Ovary (tissue), 7 donors: ENCODE measurements at regions not wholly inside any gene's neighbourhood (a gene's known extent, or its start where the extent isn't known, plus 50 kb on each side); places are given as distances from the start of the nearest gene placed in this dataset.

Experiments
- DNase-seq, 5 donors: peaks; one replicate each; pipeline ENCODE4 v3.0.0-alpha.2; 2019 to 2020
- H3K27ac ChIP-seq, 2 donors: fragments of 200-600 bp; one replicate each; pipeline versions ENCODE4 v1.5.1 to v1.8.0; 2019 to 2022
- H3K27me3 ChIP-seq: fragments of 200-600 bp; one replicate; pipeline ENCODE4 v1.8.0; 2022
- H3K36me3 ChIP-seq: fragments of 200-600 bp; sonication (generic); one replicate; pipeline ENCODE4 v1.5.1; 2019
- H3K4me1 ChIP-seq: one replicate; pipeline ENCODE4 v1.8.1; 2013; ENCODE audit warnings: mild to moderate bottlenecking, moderate library complexity; ENCODE audit not compliant: insufficient read depth
- H3K4me3 ChIP-seq: fragments of 200-600 bp; sonication (generic); one replicate; pipeline ENCODE4 v1.5.1; 2017
- H3K9me3 ChIP-seq, 2 donors: fragments of 200-600 bp in 1 of 2; sonication (generic) in 1 of 2; one replicate each; pipeline versions ENCODE4 v1.5.1 to v1.8.1; 2013 to 2019; ENCODE audit warnings: mild to moderate bottlenecking in 1 of 2, moderate library complexity in 1 of 2
- EP300 ChIP-seq: sonication (generic); formaldehyde crosslinking; IDR thresholded peaks from one replicate; pipeline ENCODE4 v1.6.1; 2017; ENCODE audit warnings: antibody characterized with exemption
- POLR2A ChIP-seq: fragments of 450-650 bp; IDR thresholded peaks from one replicate; pipeline ENCODE4 v1.6.1; 2017; ENCODE audit warnings: antibody characterized with exemption, mild to moderate bottlenecking, moderate library complexity
- WGBS, 3 donors: extraction: QIAGEN DNeasy Blood & Tissue Kit in 1 of 3; methylation state at CpG; one replicate each; pipeline versions ENCODE4 v1.1.5 to v1.1.7; 2013 to 2017; 5-methylcytosine and 5-hydroxymethylcytosine counted together
- intact Hi-C, 4 donors: fragments of 100-400 bp; cut with DNase I; formaldehyde crosslinking; loops; one replicate each; pipeline versions ENCODE4 v1.11.0 to v1.15.1; 2022 to 2023
- TF ChIP-seq, protein P1 (sequence below), 3 donors: fragments of 450-650 bp in 2 of 3; fragments of 200-600 bp in 1 of 3; IDR thresholded peaks; one replicate each; pipeline versions ENCODE4 v1.5.1 to v1.8.0; 2016 to 2022; ENCODE audit warnings: antibody characterized with exemption in 3 of 3, mild to moderate bottlenecking in 1 of 3
- donor health status: DM: no; HTN: no; CAD: no; lungs with moderate emphysema.
- donor health status: DM: no; HTN: no; CAD: no.
- donor health status: Bipolar disorder and iron deficiency.
- donor health status: DM: no; HTN: no; CAD: no.
- donor health status: DM: yes; HTN: yes; CAD: no.

- H3K27ac ChIP-seq: no peak overlapping the region
- H3K36me3 ChIP-seq: no peaks in the 10 kb centered on the region
- no peak overlapping the region for H3K4me3 ChIP-seq
- intact Hi-C loops: no loop called here
- 87 to 91% (median 90%) methylated on average over 6 of the region's 6 CpGs for WGBS, 3 donors
- no peak for TF ChIP-seq EP300
- no peak for TF ChIP-seq POLR2A
- TF ChIP-seq, protein P1, sequence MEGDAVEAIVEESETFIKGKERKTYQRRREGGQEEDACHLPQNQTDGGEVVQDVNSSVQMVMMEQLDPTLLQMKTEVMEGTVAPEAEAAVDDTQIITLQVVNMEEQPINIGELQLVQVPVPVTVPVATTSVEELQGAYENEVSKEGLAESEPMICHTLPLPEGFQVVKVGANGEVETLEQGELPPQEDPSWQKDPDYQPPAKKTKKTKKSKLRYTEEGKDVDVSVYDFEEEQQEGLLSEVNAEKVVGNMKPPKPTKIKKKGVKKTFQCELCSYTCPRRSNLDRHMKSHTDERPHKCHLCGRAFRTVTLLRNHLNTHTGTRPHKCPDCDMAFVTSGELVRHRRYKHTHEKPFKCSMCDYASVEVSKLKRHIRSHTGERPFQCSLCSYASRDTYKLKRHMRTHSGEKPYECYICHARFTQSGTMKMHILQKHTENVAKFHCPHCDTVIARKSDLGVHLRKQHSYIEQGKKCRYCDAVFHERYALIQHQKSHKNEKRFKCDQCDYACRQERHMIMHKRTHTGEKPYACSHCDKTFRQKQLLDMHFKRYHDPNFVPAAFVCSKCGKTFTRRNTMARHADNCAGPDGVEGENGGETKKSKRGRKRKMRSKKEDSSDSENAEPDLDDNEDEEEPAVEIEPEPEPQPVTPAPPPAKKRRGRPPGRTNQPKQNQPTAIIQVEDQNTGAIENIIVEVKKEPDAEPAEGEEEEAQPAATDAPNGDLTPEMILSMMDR (IDR thresholded peaks at IDR 0.05): no peak
- no peaks in the 10 kb centered on the region for H3K9me3 ChIP-seq
- H3K4me1 ChIP-seq: no peaks in the 10 kb centered on the region
- no peak for DNase-seq
- H3K27me3 ChIP-seq: no peaks in the 10 kb centered on the region
These were observed 537.7 kb downstream of the BUD13 start for GRCh38 chr11:116234989-116235568.

- TF ChIP-seq, protein P1 (IDR thresholded peaks at IDR 0.05): no peak
- TF ChIP-seq POLR2A: no peak
- no peak for TF ChIP-seq EP300
- Histone ChIP-seq H3K4me3 (no peak overlapping the region), H3K4me1 (no peaks in the 10 kb centered on the region), H3K27ac (no peak overlapping the region), H3K9me3 (no peaks in the 10 kb centered on the region), H3K27me3 (no peaks in the 10 kb centered on the region), H3K36me3 (no peaks in the 10 kb centered on the region)
- 32 to 39% (median 37%) methylated on average over 5 of the region's 5 CpGs for WGBS, 3 donors
- DNase-seq: no peak
- intact Hi-C loops: no loop called here
These were observed 539.2 kb downstream of the BUD13 start for GRCh38 chr11:116233561-116233960.

GRCh38 chr11:116232364-116232828 lies 540.4 kb downstream of the BUD13 start:
- H3K4me3 ChIP-seq: no peak overlapping the region
- no peaks in the 10 kb centered on the region for H3K36me3 ChIP-seq
- intact Hi-C loops: no loop called here
- DNase-seq: no peak
- no peaks in the 10 kb centered on the region for H3K4me1 ChIP-seq
- 9 to 14% (median 11%) methylated on average over 8 of the region's 8 CpGs for WGBS, 3 donors
- TF ChIP-seq, protein P1 (IDR thresholded peaks at IDR 0.05): no peak
- TF ChIP-seq POLR2A (no peak), EP300 (no peak)
- H3K9me3 ChIP-seq: no peaks in the 10 kb centered on the region
- no peaks in the 10 kb centered on the region for H3K27me3 ChIP-seq
- H3K27ac ChIP-seq: no peak overlapping the region

GRCh38 chr11:116231543-116231942 lies 541.2 kb downstream of the BUD13 start:
- WGBS, 3 donors: 88 to 92% (median 90%) methylated on average over 7 of the region's 7 CpGs

More at GRCh38 chr11:116231543-116231942, 541.2 kb downstream of the BUD13 start:
- H3K4me1 ChIP-seq: no peaks in the 10 kb centered on the region
- no peaks in the 10 kb centered on the region for H3K9me3 ChIP-seq
- DNase-seq: no peak
- H3K36me3 ChIP-seq: no peaks in the 10 kb centered on the region
- intact Hi-C loops: no loop called here
- H3K27me3 ChIP-seq: no peaks in the 10 kb centered on the region
- no peak overlapping the region for H3K27ac ChIP-seq
- no peak overlapping the region for H3K4me3 ChIP-seq
- TF ChIP-seq EP300 (no peak), POLR2A (no peak)
- TF ChIP-seq, protein P1 (IDR thresholded peaks at IDR 0.05): no peak
